HCT116 (cell line): ENCODE measurements at regions not wholly inside any gene's neighbourhood (a gene's known extent, or its start where the extent isn't known, plus 50 kb on each side); places are given as distances from the start of the nearest gene placed in this dataset.

Experiments
- ATAC-seq: fragments of 200-7000 bp; cut with Tn5 transposase; 2 replicates; pipeline ENCODE4 v1.9.1; 2020; ENCODE audit warnings: mild to moderate bottlenecking, moderate library complexity
- BruUV-seq: library from RNA; stranded (reverse); fragments of 400-500 nt; replicated peaks from 2 replicates; lab custom pipeline; 2021; lab: Mats Ljungman, UMichigan
- CTCF ChIA-PET: fragments of 300-600 bp; sonication (Branson Sonifier 250); formaldehyde crosslinking; loops from one replicate; lab custom pipeline; 2021; ENCODE audit warnings: antibody characterized with exemption; lab: Charles Lee
- POLR2A ChIA-PET: fragments of 300-600, 350-600 bp; sonication (Branson Sonifier 250); formaldehyde crosslinking; loops from one replicate; lab custom pipeline; 2021; ENCODE audit warnings: antibody characterized with exemption; lab: Charles Lee
- RAD21 ChIA-PET, 2 experiments: fragments of 300-600 bp; sonication (Branson Sonifier 250); formaldehyde crosslinking; loops; one replicate each; lab custom pipeline; 2023; ENCODE audit warnings: low total read pairs in 2 of 2; ENCODE audit not compliant: uncharacterized antibody in 2 of 2, unreplicated experiment in 2 of 2, low non-redundant PET in 1 of 2; lab: Charles Lee
- DNase-seq: peaks from one replicate; pipeline ENCODE4 v3.0.0-alpha.2; 2010; ENCODE audit warnings: low read depth, low spot score
- H2AFZ ChIP-seq: fragments of 200-600 bp; shearing (Covaris generic), sonication (generic); 2 replicates; pipeline ENCODE4 v1.6.1; 2017; ENCODE audit warnings: low read depth, mixed run types, mixed read lengths, antibody characterized with exemption, low read length; ENCODE audit not compliant: poor library complexity, severe bottlenecking
- H3K27ac ChIP-seq: 2 replicates; pipeline ENCODE4 v1.5.1; 2012; ENCODE audit warnings: low read depth, low read length
- H3K27me3 ChIP-seq: fragments of 200-600 bp; sonication (generic); 2 replicates; pipeline ENCODE4 v1.6.1; 2016; ENCODE audit warnings: mixed run types, low read length, mixed read lengths; ENCODE audit not compliant: insufficient read depth
- H3K36me3 ChIP-seq, 2 experiments: fragments of 200-500 bp in 1 of 2; fragments of 200-600 bp in 1 of 2; sonication (Bioruptor generic) in 1 of 2; sonication (generic) in 1 of 2; 2 replicates each; pipeline versions ENCODE4 v1.5.1 to v1.6.1; 2014 to 2016; ENCODE audit warnings: low read length in 2 of 2, inconsistent platforms in 1 of 2, mixed read lengths in 1 of 2, mixed run types in 1 of 2; ENCODE audit not compliant: insufficient read depth in 2 of 2, control insufficient read depth in 1 of 2
- H3K4me1 ChIP-seq, 2 experiments: fragments of 200-600 bp in 1 of 2; sonication (generic) in 1 of 2; 2 replicates each; pipeline versions ENCODE4 v1.5.1 to v1.6.1; 2012 to 2017; ENCODE audit warnings: low read length in 2 of 2, inconsistent platforms in 1 of 2, mild to moderate bottlenecking in 1 of 2, mixed read lengths in 1 of 2, mixed run types in 1 of 2, moderate library complexity in 1 of 2; ENCODE audit not compliant: insufficient read depth in 2 of 2, control insufficient read depth in 1 of 2
- H3K4me2 ChIP-seq: fragments of 200-600 bp; sonication (generic); 2 replicates; pipeline ENCODE4 v1.6.1; 2017; ENCODE audit warnings: mixed run types, low read length, mixed read lengths
- H3K4me3 ChIP-seq, 2 experiments: fragments of 200-600 bp in 1 of 2; sonication (generic) in 1 of 2; replicated peaks in 1 of 2; 2 replicates each; pipeline ENCODE4 v1.5.1; 2011 to 2016; ENCODE audit warnings: low read length in 2 of 2, control low read depth in 1 of 2, low read depth in 1 of 2, mild to moderate bottlenecking in 1 of 2, mixed read lengths in 1 of 2, mixed run types in 1 of 2
- H3K79me2 ChIP-seq: fragments of 200-600 bp; sonication (generic); 2 replicates; pipeline ENCODE4 v1.6.1; 2017; ENCODE audit warnings: mild to moderate bottlenecking, mixed run types, low read length, moderate library complexity, mixed read lengths; ENCODE audit not compliant: insufficient read depth
- H3K9ac ChIP-seq: fragments of 200-600 bp; sonication (generic); 2 replicates; pipeline ENCODE4 v1.6.1; 2016; ENCODE audit warnings: low read length, mixed read lengths
- H3K9me2 ChIP-seq: fragments of 200-600 bp; sonication (generic), shearing (Covaris generic); 2 replicates; pipeline ENCODE4 v1.6.1; 2017; ENCODE audit warnings: mixed run types, mild to moderate bottlenecking, moderate library complexity; ENCODE audit not compliant: insufficient read depth
- H3K9me3 ChIP-seq, 2 experiments: fragments of 200-500 bp in 1 of 2; fragments of 200-600 bp in 1 of 2; sonication (Bioruptor generic) in 1 of 2; sonication (generic) in 1 of 2; 2 replicates each; pipeline ENCODE4 v1.6.1; 2014 to 2017; ENCODE audit warnings: low read length in 2 of 2, mixed read lengths in 2 of 2, inconsistent platforms in 1 of 2, low read depth in 1 of 2, mild to moderate bottlenecking in 1 of 2, mixed run types in 1 of 2, moderate library complexity in 1 of 2; ENCODE audit not compliant: control insufficient read depth in 1 of 2, insufficient read depth in 1 of 2
- H4K20me1 ChIP-seq: fragments of 200-600 bp; sonication (generic), shearing (Covaris generic); 2 replicates; pipeline ENCODE4 v1.6.1; 2017; ENCODE audit warnings: mixed run types, mild to moderate bottlenecking, moderate library complexity; ENCODE audit not compliant: insufficient read depth
- CBX3 ChIP-seq: IDR thresholded peaks from 2 replicates; pipeline ENCODE4 v1.6.1; 2012; ENCODE audit warnings: low read depth
- CEBPB ChIP-seq: IDR thresholded peaks from 2 replicates; pipeline ENCODE4 v1.6.1; 2012; ENCODE audit warnings: low read depth
- EGR1 ChIP-seq: IDR thresholded peaks from 2 replicates; pipeline ENCODE4 v1.6.1; 2012; ENCODE audit warnings: low read depth
- EZH2 ChIP-seq: fragments of 200-600 bp; sonication (generic); IDR thresholded peaks from 2 replicates; pipeline ENCODE4 v1.6.1; 2017; ENCODE audit warnings: antibody characterized with exemption, mixed run types
- EZH2phosphoT487 ChIP-seq: fragments of 200-600 bp; IDR thresholded peaks from 2 replicates; pipeline ENCODE4 v1.6.1; 2018; ENCODE audit warnings: antibody characterized with exemption, borderline replicate concordance
- JUND ChIP-seq: IDR thresholded peaks from 2 replicates; pipeline ENCODE4 v1.6.1; 2012
- POLR2A ChIP-seq: IDR thresholded peaks from 2 replicates; pipeline ENCODE4 v1.7.0; 2011; ENCODE audit warnings: borderline replicate concordance; ENCODE audit not compliant: insufficient read depth, insufficient read length; ENCODE audit errors: extremely low read depth
- POLR2AphosphoS5 ChIP-seq: IDR thresholded peaks from 2 replicates; pipeline ENCODE4 v1.6.1; 2011; ENCODE audit warnings: mild to moderate bottlenecking, low read depth, low read length, moderate library complexity
- RAD21 ChIP-seq: IDR thresholded peaks from 2 replicates; pipeline ENCODE4 v1.6.1; 2012; ENCODE audit warnings: low read depth, mild to moderate bottlenecking
- SIN3A ChIP-seq: IDR thresholded peaks from 2 replicates; pipeline ENCODE4 v1.6.1; 2012; ENCODE audit warnings: low read depth
- SP1 ChIP-seq: IDR thresholded peaks from 2 replicates; pipeline ENCODE4 v1.6.1; 2012; ENCODE audit warnings: low read depth
- SRF ChIP-seq: IDR thresholded peaks from 2 replicates; pipeline ENCODE4 v1.6.1; 2012; ENCODE audit warnings: low read depth
- YY1 ChIP-seq: IDR thresholded peaks from 2 replicates; pipeline ENCODE4 v1.6.1; 2011; ENCODE audit warnings: low read length, low read depth, moderate library complexity, mild to moderate bottlenecking; ENCODE audit not compliant: insufficient replicate concordance; ENCODE audit errors: extremely low read depth
- ZFX ChIP-seq: fragments of 450-650 bp; IDR thresholded peaks from 2 replicates; pipeline ENCODE4 v1.6.1; 2017
- ZNF274 ChIP-seq: fragments of 200-500 bp; sonication (Bioruptor generic); IDR thresholded peaks from 2 replicates; pipeline ENCODE4 v1.6.1; 2014; ENCODE audit warnings: mild to moderate bottlenecking, low read depth, low read length, inconsistent platforms
- intact Hi-C: fragments of 100-400 bp; cut with micrococcal nuclease; formaldehyde crosslinking; loops from 2 replicates; pipeline ENCODE4 v1.10.0; 2022
- TF ChIP-seq, protein P1 (sequence below): IDR thresholded peaks from 2 replicates; pipeline ENCODE4 v1.6.1; 2012; ENCODE audit warnings: low read depth
- TF ChIP-seq, protein P2 (sequence below): IDR thresholded peaks from 2 replicates; pipeline ENCODE4 v1.6.1; 2012

DNA sequence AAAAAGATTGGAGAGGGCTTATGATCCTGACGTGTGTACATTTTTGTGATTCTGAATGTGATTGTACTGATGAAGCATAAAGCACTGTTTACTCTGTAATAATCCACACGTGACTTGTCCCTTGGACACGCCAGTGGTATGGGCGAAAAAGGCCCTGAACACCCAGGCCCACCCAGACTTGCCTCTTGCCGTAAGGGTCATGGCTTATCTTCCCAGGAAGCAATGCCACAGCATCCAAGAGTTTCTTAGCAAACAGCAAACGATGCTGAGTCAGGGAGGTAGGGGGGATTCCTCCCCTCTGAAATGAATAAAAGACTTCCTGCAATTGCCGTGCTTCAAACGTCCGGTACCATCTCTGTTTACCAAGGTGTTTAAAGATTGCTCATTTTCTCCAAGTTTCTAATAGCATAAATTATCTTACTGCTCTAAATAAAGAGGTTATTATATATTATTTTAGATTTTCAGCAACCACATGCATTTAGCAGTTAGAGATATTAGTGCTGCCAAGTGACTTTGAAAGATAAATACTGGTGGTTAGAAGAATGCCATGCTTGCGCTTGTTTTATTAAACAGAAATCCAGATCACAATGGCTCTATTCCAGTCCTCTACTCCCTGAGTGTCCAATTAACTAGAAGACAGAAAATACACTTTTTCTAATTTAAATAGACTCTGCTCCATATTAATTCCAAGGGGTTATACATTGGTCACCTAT, 212.8 kb upstream of the CST7 start:
- BruUV-seq = no TSS peak
- H3K27ac ChIP-seq = no peak overlapping the region
- H3K4me1 ChIP-seq = no peaks in the 10 kb centered on the region
- H3K4me3 ChIP-seq = no peak overlapping the region
- ChIA-PET CTCF (no interaction called here), RAD21 (no interaction called here), POLR2A (no interaction called here)
- H3K79me2 ChIP-seq = no peaks in the 10 kb centered on the region
- no peak overlapping the region for H2AFZ ChIP-seq
- H3K36me3 ChIP-seq = no peaks in the 10 kb centered on the region
- DNase-seq (no peak), ATAC-seq (no peak)
- H3K9me2 ChIP-seq = no peaks in the 10 kb centered on the region
- TF ChIP-seq ZFX = no peak
- no peak for TF ChIP-seq POLR2AphosphoS5
- no peak for TF ChIP-seq EGR1
- TF ChIP-seq, protein P1, sequence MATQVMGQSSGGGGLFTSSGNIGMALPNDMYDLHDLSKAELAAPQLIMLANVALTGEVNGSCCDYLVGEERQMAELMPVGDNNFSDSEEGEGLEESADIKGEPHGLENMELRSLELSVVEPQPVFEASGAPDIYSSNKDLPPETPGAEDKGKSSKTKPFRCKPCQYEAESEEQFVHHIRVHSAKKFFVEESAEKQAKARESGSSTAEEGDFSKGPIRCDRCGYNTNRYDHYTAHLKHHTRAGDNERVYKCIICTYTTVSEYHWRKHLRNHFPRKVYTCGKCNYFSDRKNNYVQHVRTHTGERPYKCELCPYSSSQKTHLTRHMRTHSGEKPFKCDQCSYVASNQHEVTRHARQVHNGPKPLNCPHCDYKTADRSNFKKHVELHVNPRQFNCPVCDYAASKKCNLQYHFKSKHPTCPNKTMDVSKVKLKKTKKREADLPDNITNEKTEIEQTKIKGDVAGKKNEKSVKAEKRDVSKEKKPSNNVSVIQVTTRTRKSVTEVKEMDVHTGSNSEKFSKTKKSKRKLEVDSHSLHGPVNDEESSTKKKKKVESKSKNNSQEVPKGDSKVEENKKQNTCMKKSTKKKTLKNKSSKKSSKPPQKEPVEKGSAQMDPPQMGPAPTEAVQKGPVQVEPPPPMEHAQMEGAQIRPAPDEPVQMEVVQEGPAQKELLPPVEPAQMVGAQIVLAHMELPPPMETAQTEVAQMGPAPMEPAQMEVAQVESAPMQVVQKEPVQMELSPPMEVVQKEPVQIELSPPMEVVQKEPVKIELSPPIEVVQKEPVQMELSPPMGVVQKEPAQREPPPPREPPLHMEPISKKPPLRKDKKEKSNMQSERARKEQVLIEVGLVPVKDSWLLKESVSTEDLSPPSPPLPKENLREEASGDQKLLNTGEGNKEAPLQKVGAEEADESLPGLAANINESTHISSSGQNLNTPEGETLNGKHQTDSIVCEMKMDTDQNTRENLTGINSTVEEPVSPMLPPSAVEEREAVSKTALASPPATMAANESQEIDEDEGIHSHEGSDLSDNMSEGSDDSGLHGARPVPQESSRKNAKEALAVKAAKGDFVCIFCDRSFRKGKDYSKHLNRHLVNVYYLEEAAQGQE = no peak
- no peak for TF ChIP-seq ZNF274
- no peak for TF ChIP-seq POLR2A
- no peak for TF ChIP-seq RAD21
- TF ChIP-seq CBX3 = no peak
- TF ChIP-seq CEBPB = no peak
- no peak for TF ChIP-seq EZH2phosphoT487
- no peak for TF ChIP-seq EZH2
- TF ChIP-seq JUND = no peak
- TF ChIP-seq YY1 = no peak
- TF ChIP-seq, protein P2, sequence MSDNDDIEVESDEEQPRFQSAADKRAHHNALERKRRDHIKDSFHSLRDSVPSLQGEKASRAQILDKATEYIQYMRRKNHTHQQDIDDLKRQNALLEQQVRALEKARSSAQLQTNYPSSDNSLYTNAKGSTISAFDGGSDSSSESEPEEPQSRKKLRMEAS = no peak
- TF ChIP-seq SP1 = no peak
- no peak for TF ChIP-seq SRF
- no peak for TF ChIP-seq SIN3A
- H3K4me2 ChIP-seq = no peak overlapping the region
- intact Hi-C loops = no loop called here
- no peak overlapping the region for H3K9ac ChIP-seq
- H4K20me1 ChIP-seq = no peaks in the 10 kb centered on the region
- H3K9me3 ChIP-seq = no peaks in the 10 kb centered on the region
- 0 out of 2 replicates have a peak, but pooled peaks cover 4% of the 10 kb centered on the region for H3K27me3 ChIP-seq
